ENCODE measurements at regions not wholly inside any gene's neighbourhood (a gene's known extent, or its start where the extent isn't known, plus 50 kb on each side); places are given as distances from the start of the nearest gene placed in this dataset.

GRCh38 chr6:25227854-25228253 lies 51.3 kb upstream of the CARMIL1 start:
- ATAC-seq: no peak

More at GRCh38 chr6:25227854-25228253, 51.3 kb upstream of the CARMIL1 start:
- intact Hi-C loops (cut with DNase I): no loop called here
- DNase-seq (ENCODE audit: low spot score): no peak
